Immature natural killer cell (primary cell): ENCODE measurements at regions not wholly inside any gene's neighbourhood (a gene's known extent, or its start where the extent isn't known, plus 50 kb on each side); places are given as distances from the start of the nearest gene placed in this dataset.

Experiments used
- DNase-seq, 3 donors: peaks; one replicate each; pipeline ENCODE4 v3.0.0; 2022; ENCODE audit warnings: mixed read lengths in 1 of 3
- H3K27ac Mint-ChIP-seq, 6 donors: one replicate each; pipeline ENCODE4 v1.8.0; 2020; ENCODE audit warnings: mixed read lengths in 6 of 6, mild to moderate bottlenecking in 5 of 6, inconsistent platforms in 4 of 6, moderate library complexity in 3 of 6
- H3K27me3 Mint-ChIP-seq, 3 donors: one replicate each; pipeline ENCODE4 v1.8.0; 2020 to 2021; ENCODE audit warnings: low read depth in 3 of 3, mild to moderate bottlenecking in 3 of 3, mixed read lengths in 3 of 3, moderate library complexity in 3 of 3, inconsistent platforms in 1 of 3
- H3K36me3 Mint-ChIP-seq, 3 donors: one replicate each; pipeline ENCODE4 v1.8.0; 2020; ENCODE audit warnings: mixed read lengths in 3 of 3, inconsistent platforms in 2 of 3, mild to moderate bottlenecking in 2 of 3
- H3K4me1 Mint-ChIP-seq, 2 donors: one replicate each; pipeline ENCODE4 v1.8.0; 2020; ENCODE audit warnings: inconsistent platforms in 2 of 2, mild to moderate bottlenecking in 2 of 2, mixed read lengths in 2 of 2, moderate library complexity in 1 of 2
- H3K4me3 Mint-ChIP-seq, 5 donors: one replicate each; pipeline ENCODE4 v1.8.0; 2020; ENCODE audit warnings: mild to moderate bottlenecking in 5 of 5, mixed read lengths in 5 of 5, inconsistent platforms in 3 of 5, moderate library complexity in 3 of 5
- H3K9me3 Mint-ChIP-seq, 6 donors: one replicate each; pipeline ENCODE4 v1.8.0; 2020; ENCODE audit warnings: mild to moderate bottlenecking in 6 of 6, mixed read lengths in 6 of 6, inconsistent platforms in 4 of 6, moderate library complexity in 3 of 6

DNA sequence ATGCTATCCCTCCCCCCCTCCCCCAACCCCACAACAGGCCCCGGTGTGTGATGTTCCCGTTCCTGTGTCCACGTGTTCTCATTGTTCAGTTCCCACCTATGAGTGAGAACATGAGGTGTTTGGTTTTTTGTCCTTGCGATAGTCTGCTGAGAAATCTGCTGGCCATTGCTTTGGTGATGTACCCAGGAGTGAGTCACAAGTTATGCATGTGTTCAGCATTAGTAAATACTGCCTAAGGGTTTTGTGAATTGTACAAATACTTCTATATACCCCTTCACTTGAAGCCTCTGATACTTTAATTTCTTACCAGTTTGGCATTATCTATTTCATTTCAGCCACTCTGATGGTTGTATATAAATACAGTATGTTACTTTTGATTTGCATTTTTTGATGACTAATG is 711.3 kb upstream of the GJE1 start:
- no peak for DNase-seq
- peaks cover 0 to 12% (median 4%) of the 10 kb centered on the region in 3 donors for H3K27me3 Mint-ChIP-seq
- H3K27ac Mint-ChIP-seq = no peak overlapping the region
- H3K9me3 Mint-ChIP-seq = peaks cover 5 to 18% (median 11%) of the 10 kb centered on the region in 6 donors
- peaks cover 3 to 10% (median 8%) of the 10 kb centered on the region in 3 donors for H3K36me3 Mint-ChIP-seq
- H3K4me3 Mint-ChIP-seq = no peak overlapping the region
- H3K4me1 Mint-ChIP-seq = no peaks in the 10 kb centered on the region

DNA sequence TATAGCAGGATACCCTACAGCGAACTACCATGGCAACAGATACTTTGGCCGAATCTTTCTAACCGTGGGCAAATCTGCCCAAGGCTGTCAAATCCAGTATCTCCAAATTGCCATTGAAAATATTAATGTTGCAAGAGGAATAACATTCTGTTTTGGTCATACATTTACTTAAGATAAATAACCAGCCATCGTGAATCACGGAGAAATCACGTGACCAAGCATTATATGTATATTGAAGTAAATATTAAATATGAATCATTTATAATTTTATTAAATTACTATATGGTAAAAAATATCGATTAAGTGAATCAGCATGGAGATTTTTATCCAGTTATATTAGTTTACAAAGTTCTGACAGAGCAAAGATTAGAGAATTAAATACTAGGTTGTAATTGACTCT is 714.6 kb upstream of the GJE1 start:
- H3K27ac Mint-ChIP-seq = no peak overlapping the region
- no peak for DNase-seq
- no peak overlapping the region for H3K4me3 Mint-ChIP-seq
- no peaks in the 10 kb centered on the region for H3K36me3 Mint-ChIP-seq
- peaks cover 0 to 4% (median 0%) of the 10 kb centered on the region in 3 donors for H3K27me3 Mint-ChIP-seq
- H3K9me3 Mint-ChIP-seq = peaks cover 0 to 2% (median 0%) of the 10 kb centered on the region in 6 donors
- H3K4me1 Mint-ChIP-seq = no peaks in the 10 kb centered on the region

- Mint-ChIP-seq H3K27me3 (peaks cover 0 to 11% (median 0%) of the 10 kb centered on the region in 3 donors), H3K36me3 (no peaks in the 10 kb centered on the region), H3K4me3 (no peak overlapping the region), H3K4me1 (no peaks in the 10 kb centered on the region), H3K9me3 (peaks cover 0 to 3% (median 0%) of the 10 kb centered on the region in 6 donors), H3K27ac (no peak overlapping the region)
- DNase-seq = no peak
Measured at GRCh38 chr6:141415896-141416295, 716.8 kb upstream of the GJE1 start.

DNA sequence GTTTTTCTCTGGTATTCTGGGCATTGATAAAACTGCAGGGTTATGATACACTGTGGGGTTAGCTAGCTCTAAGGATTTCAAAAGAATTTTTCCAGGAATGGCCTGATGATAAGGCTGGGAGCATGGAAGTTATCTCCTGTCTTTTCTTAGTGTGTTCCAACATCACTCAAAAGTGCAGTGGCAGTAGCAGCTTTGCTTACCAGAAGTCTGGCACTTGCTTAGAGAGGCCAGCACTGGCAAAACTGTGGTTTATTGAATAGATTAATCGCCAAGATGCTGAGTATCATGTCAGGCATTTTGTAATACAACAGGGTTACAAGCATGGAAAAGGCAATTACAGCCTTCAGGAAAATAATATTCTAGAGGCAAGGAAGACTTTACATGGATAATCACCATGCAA is 719.5 kb upstream of the GJE1 start:
- DNase-seq = no peak
- no peak overlapping the region for H3K4me3 Mint-ChIP-seq
- peaks cover 0 to 11% (median 0%) of the 10 kb centered on the region in 3 donors for H3K27me3 Mint-ChIP-seq
- peaks cover 7 to 14% (median 11%) of the 10 kb centered on the region in 6 donors for H3K9me3 Mint-ChIP-seq
- no peaks in the 10 kb centered on the region for H3K4me1 Mint-ChIP-seq
- H3K27ac Mint-ChIP-seq = no peak overlapping the region
- H3K36me3 Mint-ChIP-seq = peaks cover 0 to 3% (median 0%) of the 10 kb centered on the region in 3 donors

- Mint-ChIP-seq H3K4me1 (peaks cover 7 to 16% of the 10 kb centered on the region in 2 donors), H3K27me3 (peaks cover 0 to 2% (median 0%) of the 10 kb centered on the region in 3 donors)
Measured at GRCh38 chr6:141406761-141407160, 726.0 kb upstream of the GJE1 start.

DNA sequence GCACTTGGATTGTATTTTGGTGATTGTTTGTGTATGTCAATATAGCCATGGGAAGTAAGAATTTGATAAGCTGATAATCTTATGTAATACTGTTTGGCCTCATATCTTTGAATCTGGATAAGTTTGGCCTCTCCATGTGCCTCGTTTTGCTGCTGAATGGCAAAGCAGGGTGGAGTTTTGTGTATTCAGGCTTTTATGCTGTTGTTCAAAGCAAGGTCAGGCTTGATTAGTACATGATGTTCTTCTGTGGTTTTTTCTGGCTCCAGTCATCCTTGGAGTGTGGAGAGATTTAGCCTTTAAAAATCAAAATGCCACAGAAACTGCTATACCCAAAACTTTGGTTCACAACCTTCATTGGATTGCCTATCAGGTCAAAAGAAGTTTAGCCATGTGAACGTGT is 728.9 kb upstream of the GJE1 start:
- peaks cover 7 to 17% of the 10 kb centered on the region in 2 donors for H3K4me1 Mint-ChIP-seq
- H3K27me3 Mint-ChIP-seq = peaks cover 0 to 4% (median 3%) of the 10 kb centered on the region in 3 donors
- no peak overlapping the region for H3K27ac Mint-ChIP-seq
- H3K36me3 Mint-ChIP-seq = peaks cover 0 to 5% (median 0%) of the 10 kb centered on the region in 3 donors
- DNase-seq = no peak
- H3K4me3 Mint-ChIP-seq = no peak overlapping the region
- peaks cover 0 to 16% (median 11%) of the 10 kb centered on the region in 6 donors for H3K9me3 Mint-ChIP-seq

More at GRCh38 chr6:141406761-141407160, 726.0 kb upstream of the GJE1 start:
- DNase-seq = no peak
- H3K36me3 Mint-ChIP-seq = peaks cover 0 to 5% (median 3%) of the 10 kb centered on the region in 3 donors
- peak overlapping the region in 1 of 6 donors; percentile 4 for H3K27ac Mint-ChIP-seq
- H3K9me3 Mint-ChIP-seq = peaks cover 7 to 21% (median 16%) of the 10 kb centered on the region in 6 donors
- no peak overlapping the region for H3K4me3 Mint-ChIP-seq

DNA sequence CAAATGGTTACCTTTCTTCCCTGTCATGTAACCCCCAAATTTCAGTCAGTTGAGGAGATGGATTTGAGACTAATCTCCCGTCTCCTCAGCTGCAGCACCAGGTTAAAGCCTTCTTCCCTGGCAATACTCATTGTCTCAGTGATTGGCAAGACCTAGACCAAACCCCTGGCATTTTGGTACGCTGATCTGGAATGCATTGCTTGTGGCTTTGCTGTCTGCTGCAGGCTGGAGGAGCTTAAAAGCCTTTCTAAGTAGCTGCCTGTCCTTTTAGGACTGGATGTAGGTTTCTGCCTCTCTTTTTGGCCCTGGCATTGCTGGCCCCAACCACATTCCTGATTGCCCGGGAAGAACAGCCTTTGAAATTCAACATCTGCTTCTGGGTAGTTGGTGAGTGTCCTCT is 729.6 kb upstream of the GJE1 start:
- DNase-seq = no peak
- H3K4me1 Mint-ChIP-seq = peaks cover 7 to 17% of the 10 kb centered on the region in 2 donors
- H3K27ac Mint-ChIP-seq = peak overlapping the region in 2 of 6 donors; percentile 6 to 12
- peak overlapping the region in 1 of 5 donors; percentile 43 for H3K4me3 Mint-ChIP-seq
- H3K36me3 Mint-ChIP-seq = peaks cover 0 to 5% (median 0%) of the 10 kb centered on the region in 3 donors
- peaks cover 0 to 6% (median 3%) of the 10 kb centered on the region in 3 donors for H3K27me3 Mint-ChIP-seq
- peaks cover 0 to 9% (median 4%) of the 10 kb centered on the region in 6 donors for H3K9me3 Mint-ChIP-seq

- Mint-ChIP-seq H3K4me3 (no peak overlapping the region), H3K27ac (no peak overlapping the region), H3K27me3 (peaks cover 0 to 6% (median 3%) of the 10 kb centered on the region in 3 donors), H3K9me3 (peaks cover 0 to 7% (median 2%) of the 10 kb centered on the region in 6 donors), H3K4me1 (peaks cover 7 to 17% of the 10 kb centered on the region in 2 donors), H3K36me3 (peaks cover 0 to 5% (median 0%) of the 10 kb centered on the region in 3 donors)
- DNase-seq = no peak
Measured at GRCh38 chr6:141402489-141402888, 730.2 kb upstream of the GJE1 start.

DNA sequence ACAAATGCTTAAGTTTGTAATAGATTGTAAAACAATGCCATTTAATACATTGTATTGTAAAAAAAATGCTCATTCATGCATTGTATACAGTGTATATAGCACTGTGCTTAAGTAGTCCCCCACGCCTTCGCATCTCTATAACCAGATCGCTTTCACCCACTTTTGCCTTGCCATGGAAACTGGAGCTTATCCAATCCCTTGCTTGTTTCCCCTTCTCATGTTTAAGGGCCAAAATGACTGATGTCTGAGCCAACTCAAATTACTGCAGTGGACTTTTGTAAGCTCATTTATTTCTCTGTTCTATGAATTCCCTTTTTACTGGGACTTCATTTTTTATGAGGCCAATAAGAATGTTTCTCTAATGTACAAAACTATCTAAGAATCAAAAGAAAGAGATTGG is 730.9 kb upstream of the GJE1 start:
- Mint-ChIP-seq H3K27me3 (peaks cover 0 to 6% (median 3%) of the 10 kb centered on the region in 3 donors), H3K4me3 (no peak overlapping the region), H3K27ac (no peak overlapping the region), H3K9me3 (peaks cover 0 to 2% (median under 1%) of the 10 kb centered on the region in 6 donors), H3K4me1 (peaks cover 7 to 17% of the 10 kb centered on the region in 2 donors), H3K36me3 (peaks cover 0 to 2% (median 0%) of the 10 kb centered on the region in 3 donors)
- DNase-seq = no peak

GRCh38 chr6:141401168-141401567 is 731.6 kb upstream of the GJE1 start:
- peaks cover 7 to 17% of the 10 kb centered on the region in 2 donors for H3K4me1 Mint-ChIP-seq
- H3K4me3 Mint-ChIP-seq = no peak overlapping the region
- no peak overlapping the region for H3K27ac Mint-ChIP-seq
- no peaks in the 10 kb centered on the region for H3K9me3 Mint-ChIP-seq
- DNase-seq = no peak
- H3K27me3 Mint-ChIP-seq = peaks cover under 1 to 6% (median 3%) of the 10 kb centered on the region in 3 donors
- no peaks in the 10 kb centered on the region for H3K36me3 Mint-ChIP-seq

DNA sequence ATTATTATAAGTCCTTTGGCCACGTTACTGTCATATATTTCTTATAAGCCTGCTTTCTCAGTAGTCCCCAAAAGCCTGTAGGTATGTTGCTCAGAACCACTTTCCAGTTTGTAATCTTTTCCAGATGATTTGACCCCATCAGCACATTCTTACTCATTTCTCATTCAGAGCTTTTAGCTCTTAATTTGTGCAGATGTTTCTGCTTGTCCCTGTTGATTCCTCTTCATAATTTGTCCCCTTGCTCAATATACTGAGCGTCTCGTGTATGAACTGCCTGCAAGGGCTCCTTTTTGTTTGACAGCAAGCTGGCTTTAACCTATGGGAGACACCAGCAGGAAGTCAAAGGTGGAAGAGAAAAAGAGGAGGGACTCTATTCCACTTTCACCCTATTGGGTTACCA is 733.8 kb upstream of the GJE1 start:
- H3K27ac Mint-ChIP-seq = no peak overlapping the region
- H3K27me3 Mint-ChIP-seq = peaks cover 3 to 6% (median 3%) of the 10 kb centered on the region in 3 donors
- H3K4me1 Mint-ChIP-seq = peaks cover 7 to 17% of the 10 kb centered on the region in 2 donors
- H3K9me3 Mint-ChIP-seq = no peaks in the 10 kb centered on the region
- H3K4me3 Mint-ChIP-seq = no peak overlapping the region
- DNase-seq = no peak
- H3K36me3 Mint-ChIP-seq = no peaks in the 10 kb centered on the region

DNA sequence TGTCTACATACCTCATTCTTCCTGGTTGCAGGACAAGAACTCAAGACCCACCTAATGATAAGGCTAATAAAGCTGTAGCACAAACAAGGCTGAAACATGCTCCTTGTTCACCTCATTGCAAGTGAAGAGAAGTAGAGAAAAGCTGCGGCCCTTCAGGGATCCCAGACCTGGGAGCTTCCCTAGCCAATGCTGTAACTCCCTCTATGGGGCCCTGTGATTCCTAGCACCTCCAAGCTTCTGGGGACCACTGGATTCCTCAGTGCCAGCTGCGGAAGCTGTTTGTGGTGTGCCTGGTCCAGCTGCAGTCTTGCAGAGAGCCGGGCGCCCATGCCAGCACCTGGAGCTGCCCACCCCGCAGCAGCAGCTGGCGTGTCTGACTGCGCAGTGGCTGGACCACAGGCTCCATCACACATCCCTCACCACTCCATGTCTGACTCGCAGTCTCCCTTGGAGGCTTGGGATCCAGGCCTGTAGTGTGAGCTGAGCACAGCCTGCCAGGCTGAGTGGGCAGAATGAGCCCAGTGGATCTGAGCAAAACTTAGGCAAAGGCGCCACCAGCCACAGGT is 737.2 kb upstream of the GJE1 start:
- peaks cover 0 to 1% (median 0%) of the 10 kb centered on the region in 6 donors for H3K9me3 Mint-ChIP-seq
- DNase-seq = no peak
- no peak overlapping the region for H3K4me3 Mint-ChIP-seq
- no peak overlapping the region for H3K27ac Mint-ChIP-seq
- no peaks in the 10 kb centered on the region for H3K4me1 Mint-ChIP-seq
- H3K36me3 Mint-ChIP-seq = no peaks in the 10 kb centered on the region
- H3K27me3 Mint-ChIP-seq = peaks cover 3 to 5% (median 4%) of the 10 kb centered on the region in 3 donors

- Mint-ChIP-seq H3K27me3 (peaks cover 3 to 5% (median 4%) of the 10 kb centered on the region in 3 donors), H3K36me3 (no peaks in the 10 kb centered on the region), H3K9me3 (peaks cover 0 to 1% (median 0%) of the 10 kb centered on the region in 6 donors), H3K27ac (no peak overlapping the region), H3K4me1 (no peaks in the 10 kb centered on the region), H3K4me3 (no peak overlapping the region)
- DNase-seq = no peak
Measured at GRCh38 chr6:141394565-141395051, 738.1 kb upstream of the GJE1 start.

DNA sequence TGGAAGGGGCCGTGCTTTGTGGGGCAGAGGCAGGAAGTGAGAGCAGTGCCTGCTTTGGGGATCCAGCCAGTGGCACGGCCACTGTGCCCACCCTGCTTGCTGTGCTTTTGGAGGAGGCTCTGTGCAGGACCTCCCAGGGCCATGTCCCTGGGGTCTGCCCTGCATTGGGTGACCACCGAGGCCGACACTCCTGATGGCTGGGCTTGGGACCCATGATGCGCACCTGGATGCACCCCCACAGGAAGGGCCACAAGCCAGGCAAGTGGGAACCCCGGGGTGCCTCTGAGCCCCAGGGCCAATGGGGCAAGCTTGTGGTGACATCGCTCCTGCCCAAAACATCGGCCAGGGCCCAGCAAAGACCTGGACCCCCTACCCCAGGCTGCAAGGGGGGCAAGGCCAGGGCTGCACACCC is 738.6 kb upstream of the GJE1 start:
- Mint-ChIP-seq H3K4me3 (no peak overlapping the region), H3K9me3 (peaks cover 0 to 1% (median 0%) of the 10 kb centered on the region in 6 donors), H3K4me1 (no peaks in the 10 kb centered on the region), H3K27ac (no peak overlapping the region), H3K36me3 (no peaks in the 10 kb centered on the region), H3K27me3 (peaks cover 2 to 5% (median 4%) of the 10 kb centered on the region in 3 donors)
- no peak for DNase-seq
